Left renal cortex interstitium (tissue), 4 donors: ENCODE measurements at regions not wholly inside any gene's neighbourhood (a gene's known extent, or its start where the extent isn't known, plus 50 kb on each side); places are given as distances from the start of the nearest gene placed in this dataset.

ENCODE experiments used
- DNase-seq, 4 donors: peaks; one replicate each; pipeline ENCODE4 v3.0.0-alpha.2; 2013; ENCODE audit warnings: low read depth in 4 of 4, low spot score in 2 of 4, missing footprints in 1 of 4

DNA sequence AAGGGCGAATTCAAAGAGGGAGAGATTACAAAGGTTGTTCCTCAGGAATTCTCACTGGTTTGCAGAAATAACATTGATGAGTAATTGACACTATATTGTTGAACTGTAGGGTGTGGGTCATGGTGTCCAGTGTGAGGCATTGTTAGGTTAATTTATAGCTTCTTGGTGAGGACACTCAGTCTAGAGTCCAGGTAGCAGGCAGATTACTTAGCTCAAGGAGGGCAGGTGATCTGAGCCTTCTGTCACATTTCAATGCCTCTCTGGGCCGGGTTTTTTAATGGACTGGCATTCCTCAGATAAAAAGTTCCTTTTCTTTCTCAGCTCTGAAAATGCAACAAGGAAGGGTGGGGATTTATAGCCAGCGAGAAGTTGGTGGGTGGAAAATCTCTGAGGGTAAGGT, 194.2 kb upstream of the PROK2 start:
- no peak for DNase-seq

DNA sequence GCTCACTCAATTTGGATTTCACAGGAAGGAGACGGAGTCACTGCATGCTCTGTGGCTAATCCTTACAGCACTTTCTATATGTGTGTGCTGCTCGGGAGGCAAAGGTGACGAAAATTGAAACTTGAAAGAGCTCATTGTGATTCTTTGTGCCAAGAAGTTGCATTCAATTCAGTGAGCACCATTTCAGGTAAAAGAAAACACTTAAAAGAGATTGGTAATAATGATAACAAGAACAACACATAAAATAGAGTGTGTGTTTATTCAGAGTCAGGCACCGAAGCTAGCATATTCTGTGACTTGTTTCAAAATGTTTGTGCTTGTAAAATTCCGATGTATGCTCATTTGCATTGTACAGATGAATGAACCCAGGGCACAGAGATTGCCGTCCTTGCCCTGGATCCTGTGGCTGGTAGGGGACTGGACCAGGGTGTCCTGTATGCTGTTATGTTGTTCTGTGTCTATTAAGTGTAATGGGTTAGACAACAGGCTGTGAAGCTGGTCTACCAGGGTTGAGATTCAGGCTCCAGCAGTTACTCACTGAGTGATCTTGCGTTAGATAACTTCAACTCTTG, 193.3 kb upstream of the PROK2 start:
- no peak for DNase-seq

DNA sequence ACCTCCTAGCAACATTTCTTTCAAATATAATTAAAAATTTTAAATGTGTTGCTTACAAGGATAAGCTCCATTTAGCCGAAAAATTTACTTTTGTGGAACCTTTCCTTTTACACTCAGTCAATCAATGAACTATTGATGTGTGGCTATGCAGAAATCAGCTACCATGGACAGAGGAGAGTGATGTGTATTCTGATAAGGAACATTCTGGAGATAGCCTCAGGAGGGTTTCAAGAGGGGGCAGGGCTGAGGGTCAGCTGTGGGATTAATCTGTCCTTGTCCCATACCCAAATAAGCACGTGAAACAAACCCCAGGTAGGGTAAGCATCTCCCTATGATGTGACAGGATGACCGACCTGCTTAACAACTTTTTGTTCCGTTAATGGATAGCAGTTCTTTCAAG, 192.6 kb upstream of the PROK2 start:
- no peak for DNase-seq

DNA sequence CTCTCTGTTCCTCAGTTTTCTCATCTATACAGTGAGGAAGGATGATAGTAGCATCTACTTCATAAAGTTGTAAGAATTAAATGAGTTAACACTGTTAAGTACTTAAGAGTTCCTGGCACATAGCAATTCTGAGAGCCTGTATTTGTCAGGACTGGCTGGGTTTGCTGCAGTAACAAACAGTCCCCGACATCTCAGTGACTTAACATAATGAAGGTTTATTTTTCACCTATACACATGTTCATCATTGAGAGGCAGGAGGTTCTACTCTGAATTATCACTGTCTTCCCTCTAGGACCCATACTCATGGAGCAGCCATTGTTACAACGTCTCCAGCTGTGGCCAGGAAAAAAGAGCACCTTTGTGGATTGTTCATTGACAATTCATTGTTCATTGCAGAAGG, 190.6 kb upstream of the PROK2 start:
- DNase-seq = no peak

DNA sequence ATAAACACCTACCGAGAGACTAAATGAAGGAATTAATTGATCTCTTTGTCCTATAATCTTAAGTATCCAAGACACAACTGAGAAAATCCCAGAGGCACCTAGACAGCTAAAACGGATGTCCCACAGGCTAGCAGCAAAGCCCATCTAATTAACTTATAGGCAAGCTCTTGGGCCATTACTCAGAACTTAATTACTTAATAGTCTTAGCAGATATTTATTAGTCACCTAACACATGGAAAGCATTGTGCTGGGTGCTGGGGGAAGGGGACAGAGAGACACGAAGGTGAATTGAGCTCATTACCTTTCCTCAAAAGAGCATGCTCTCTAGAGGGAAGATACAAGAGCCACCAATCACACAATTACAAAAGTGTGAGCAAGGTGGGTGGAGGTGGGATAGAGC, 189.8 kb upstream of the PROK2 start:
- DNase-seq = no peak

DNA sequence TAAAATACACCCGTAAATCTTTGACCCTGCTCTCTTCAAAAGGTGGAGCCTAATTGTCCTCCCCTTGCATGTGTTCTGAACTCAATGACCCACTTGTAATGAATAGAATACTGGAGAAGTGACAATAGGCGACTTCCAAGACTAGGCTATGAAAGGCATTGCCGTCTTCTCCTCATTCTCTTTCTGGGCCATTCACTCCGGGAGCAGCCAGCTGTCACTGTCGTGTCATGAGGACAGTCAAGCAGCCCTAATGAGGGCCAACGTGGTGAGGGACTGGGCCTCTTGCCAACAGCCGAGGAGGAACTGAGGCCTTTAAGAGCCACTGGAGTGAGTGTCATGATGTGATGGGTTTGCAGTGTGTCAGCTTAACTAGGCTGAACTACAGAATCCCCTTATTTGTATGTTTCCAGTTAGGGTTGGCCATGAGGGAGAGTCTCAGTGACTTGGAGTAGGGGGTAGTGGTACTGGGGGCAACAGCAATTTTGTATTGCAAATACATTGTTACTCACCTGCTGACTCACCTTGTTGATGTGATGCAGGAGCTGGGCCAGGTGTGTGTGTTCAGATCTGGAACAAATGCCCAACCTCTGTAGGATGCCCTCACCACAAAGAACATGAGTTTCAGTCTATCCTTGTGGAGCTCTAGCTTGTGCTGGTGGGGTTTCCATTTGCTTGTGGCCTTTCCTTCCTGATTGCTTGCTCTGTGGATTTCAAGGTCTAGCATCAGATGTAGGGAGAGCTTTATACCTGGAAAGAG, 188.5 kb upstream of the PROK2 start:
- no peak for DNase-seq

DNA sequence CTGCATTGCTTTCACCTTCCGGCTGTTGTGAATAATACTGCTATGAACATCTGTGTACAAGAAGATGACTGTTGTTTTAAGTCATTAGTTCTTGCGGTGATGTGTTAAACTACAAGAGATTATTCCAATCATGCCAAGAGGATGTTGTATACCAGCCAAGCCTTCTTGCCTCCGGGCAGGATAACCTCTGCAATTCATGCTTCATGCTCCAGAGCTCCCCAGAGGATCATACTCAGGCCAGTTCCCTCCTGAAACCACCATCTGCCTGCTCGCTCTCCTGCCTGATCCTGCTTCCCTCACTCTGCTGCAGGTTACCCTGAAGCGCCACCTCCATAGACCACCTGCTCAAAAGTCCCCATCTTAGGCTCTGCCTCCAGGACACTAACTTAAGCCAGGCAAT, 187.1 kb upstream of the PROK2 start:
- DNase-seq = no peak

DNA sequence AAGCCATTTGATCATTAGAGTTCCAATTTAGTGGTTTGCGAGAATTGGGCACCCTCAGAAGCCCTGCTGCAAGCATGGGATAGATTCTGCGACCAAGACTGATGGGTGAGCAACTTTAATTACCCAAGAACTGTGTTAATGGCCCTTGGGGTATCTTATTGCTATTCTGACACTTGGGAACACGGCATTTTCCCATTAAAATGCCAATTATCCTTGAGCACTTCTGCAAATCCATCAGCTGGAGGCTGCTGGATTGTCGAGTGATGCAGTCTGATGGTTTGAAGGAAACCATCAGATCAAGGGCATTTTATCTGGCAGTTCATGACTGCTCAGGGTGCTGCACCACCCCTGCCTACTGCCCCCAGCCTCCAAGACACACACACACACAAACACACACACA, 183.6 kb upstream of the PROK2 start:
- peak in 3 of 4 donors; percentile 37 to 50 (median 37) for DNase-seq

DNA sequence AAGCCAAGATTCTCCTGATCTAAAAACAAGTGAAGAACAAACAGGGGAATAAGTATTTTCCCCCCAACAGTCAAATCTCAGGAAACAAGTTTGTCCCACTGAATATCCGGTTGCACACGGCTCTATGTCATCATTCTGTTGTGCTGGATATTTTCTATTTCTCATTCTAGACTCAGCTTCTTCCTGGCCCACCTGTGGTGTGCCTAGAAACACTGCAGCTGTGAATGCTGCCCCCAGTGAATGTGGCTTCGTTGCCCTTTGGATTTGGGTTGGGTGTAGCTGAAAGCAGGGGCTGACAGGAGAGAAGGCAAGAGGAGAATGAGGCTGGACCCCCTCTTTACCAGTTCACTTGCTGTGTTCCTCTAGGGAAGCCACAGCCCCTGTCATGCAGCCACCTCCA, 181.2 kb upstream of the PROK2 start:
- DNase-seq = no peak

DNA sequence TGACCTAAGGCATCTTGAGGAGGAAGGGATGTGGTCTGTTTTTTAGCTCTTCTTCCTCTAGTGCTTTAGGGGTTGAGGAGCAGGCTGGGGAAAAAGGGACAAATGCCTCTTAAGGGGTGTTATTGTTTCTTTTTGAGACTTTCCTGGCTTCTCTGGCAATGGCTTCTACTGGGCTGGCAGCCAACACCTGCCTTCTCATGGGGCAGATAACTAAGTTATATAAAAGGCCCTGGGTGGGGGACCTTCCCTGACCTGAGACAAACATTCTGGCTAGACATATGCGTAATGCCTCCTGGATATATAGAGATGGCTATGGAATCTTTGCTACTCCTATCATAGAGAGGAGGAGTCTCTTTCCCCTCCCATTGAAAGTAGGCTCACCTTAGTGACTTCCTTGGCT, 179.2 kb upstream of the PROK2 start:
- DNase-seq = no peak

DNA sequence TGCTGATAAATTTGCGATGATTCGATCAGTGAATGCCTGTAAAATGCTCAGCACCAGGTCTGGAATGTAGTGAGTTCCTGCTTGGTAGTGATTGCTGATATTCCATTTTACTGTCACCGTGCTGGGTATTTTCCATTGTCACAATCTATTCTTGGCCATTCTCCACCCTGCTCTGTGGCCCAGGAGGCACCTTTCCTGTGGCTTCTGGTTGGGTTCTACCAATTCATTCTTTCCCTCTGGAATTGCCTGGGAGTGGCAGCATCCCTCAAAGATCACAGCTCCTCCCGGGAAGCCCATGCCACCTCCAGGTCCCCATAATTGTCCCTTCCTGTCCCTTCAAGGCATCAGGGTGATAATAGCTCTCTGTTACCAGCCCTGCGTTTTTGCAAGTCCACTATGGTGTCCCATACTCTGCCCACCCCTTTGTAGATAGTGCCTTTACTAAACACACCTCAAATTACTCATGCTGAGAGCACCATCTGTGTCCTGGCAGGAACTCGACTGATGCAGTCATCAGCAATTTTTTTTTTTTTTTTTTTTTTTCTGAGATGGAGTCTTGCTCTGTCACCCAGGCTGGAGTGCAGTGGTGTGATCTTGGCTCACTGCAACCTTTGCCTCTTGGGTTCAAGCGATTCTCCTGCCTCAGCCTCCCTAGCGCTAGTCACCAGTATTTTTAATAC, 177.8 kb upstream of the PROK2 start:
- no peak for DNase-seq

DNA sequence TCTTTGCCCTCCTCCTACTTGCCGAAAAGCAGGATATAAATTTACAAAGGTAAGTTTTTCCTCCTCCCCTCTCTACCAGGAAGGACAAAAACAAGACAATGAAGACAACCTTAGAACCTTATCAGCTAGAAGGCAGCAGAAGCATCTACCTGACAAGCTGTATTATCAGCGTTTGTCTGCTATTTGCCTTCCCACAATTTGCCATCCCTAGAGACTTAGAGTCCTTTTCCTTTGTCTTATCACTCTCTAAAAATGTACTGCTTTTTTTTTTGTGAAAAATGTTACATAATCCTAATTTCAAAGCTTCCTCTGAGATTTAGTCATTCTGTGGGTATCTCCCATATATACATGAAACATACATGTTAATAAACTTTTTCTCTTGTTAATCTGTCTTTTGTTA, 176.9 kb upstream of the PROK2 start:
- no peak for DNase-seq

DNA sequence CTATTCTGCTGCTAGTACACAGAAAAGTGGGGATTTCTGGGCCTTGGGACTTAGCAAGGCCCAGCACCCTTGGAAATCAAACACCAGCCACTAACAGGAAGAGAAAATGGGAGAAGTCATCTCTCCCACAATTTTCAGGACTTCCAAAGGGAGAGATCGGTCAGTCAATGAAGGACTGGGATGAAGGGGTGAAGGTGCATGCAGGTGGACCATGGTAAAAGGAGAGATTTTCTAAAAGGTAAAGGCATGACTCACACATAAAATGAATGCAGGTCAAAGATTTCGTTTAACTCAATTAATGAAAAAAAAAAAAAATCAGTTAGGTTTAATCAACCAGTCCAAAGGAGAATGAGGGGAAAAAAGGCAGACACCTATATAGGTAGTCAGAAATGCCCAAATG, 176.4 kb upstream of the PROK2 start:
- DNase-seq = no peak

DNA sequence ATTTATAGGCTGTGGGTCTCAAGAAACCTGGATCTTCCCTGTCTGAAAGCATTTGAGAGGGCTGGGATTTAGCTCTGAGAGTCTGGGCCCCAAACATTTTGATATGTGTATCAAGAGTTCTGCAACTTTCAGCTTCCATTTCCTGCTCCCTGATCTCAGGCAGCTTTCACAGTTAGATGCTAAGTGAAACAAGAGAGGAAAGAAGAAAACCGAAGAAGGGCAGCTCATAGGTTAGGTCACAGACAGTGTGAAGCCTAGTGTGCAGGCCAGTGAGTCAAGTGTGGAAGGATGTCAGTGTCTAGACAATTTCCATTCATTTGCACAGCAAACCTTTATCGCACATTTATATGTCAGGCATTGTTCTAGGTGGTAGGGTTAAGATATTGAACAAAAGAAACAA, 173.6 kb upstream of the PROK2 start:
- DNase-seq = no peak

DNA sequence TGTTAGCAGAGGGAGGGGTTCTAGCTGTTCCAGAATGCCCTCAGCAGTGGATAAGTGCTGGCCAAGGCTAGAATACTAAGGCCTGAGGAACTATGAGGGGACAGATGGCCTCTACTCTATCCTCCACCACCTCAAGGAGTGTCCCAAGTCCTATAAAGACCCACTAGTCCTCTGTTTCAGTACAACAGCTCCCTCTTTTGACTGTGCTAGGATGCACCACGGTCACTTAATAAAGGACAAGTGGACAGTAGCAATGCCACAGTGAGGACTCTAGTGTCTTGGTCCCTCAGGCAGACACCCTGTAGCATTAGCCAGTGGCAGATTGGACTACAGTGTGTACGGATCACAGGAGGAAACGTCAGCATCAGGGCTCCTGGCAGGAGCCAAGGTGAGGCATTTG, 171.8 kb upstream of the PROK2 start:
- DNase-seq = no peak

DNA sequence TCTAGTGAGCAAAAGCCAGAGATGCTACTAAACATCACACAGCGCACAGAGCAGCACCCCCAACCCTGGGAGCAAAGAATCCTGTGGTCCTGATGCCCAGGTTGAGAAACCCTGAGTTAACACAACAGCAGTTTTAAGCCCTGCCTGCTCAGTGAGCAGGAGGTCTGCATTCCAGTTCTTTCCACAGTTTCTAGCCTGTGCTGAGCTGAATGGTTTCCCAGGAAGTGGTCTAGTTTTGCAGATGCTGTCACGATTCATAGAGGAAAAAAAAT, 171.1 kb upstream of the PROK2 start:
- DNase-seq = no peak

DNA sequence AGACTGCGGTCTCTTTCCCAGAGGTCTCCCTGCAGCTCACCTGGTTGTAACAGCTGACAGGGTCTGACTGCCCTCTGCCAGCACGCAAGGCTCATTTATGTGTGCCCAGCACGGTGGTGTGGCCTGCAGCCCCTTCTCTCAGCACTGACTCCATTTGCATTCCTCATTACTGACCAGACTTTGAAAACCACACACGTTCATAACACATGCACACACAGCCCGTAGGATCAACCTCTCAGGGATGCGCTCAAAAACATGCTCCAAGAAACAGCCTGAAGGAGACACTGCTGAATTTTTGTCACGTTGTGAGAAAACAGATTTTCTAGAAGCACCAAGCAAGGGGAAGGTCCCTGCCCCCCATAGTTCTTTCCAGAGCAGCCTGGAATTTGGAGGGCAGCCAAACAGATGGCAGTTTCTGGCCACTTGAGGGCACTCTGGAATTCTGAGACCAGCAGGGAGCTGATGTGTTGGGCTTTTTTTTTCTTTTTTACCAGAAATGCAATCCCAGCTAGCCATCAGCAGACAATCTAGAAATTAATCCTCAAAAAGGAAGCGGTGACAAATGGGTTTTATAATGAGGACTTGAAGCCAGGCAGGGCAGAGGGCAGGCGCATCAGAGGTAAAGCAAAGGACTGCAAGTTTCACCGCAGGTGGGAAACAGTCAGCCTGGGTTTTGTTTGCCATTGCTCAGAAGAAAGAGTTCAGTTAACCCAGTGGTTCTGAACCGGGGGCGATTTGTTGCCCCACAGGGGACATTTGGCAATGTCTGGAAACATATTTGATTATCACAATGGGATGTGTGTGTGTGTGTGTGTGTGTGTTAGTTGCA, 170.5 kb upstream of the PROK2 start:
- peak; percentile 62 to 88 (median 78) for DNase-seq

DNA sequence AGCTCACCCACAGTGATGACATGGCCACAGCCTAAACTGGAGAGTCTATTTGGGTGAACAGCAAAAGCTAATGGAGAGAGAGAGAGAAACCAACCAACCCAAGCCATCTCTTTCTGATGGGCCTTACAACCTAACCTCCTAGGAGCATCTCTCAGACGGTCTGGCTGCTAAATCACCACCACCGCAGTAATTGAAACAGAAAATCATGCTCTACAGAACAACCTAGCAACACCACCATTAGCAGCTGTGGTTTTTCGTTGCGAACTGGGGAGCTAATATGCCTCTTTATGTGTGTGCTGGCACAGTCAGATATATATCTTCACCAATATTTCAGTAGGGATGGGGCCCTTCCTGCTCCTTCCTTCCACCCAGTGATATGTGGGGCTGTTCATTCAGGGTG, 166.9 kb upstream of the PROK2 start:
- no peak for DNase-seq

DNA sequence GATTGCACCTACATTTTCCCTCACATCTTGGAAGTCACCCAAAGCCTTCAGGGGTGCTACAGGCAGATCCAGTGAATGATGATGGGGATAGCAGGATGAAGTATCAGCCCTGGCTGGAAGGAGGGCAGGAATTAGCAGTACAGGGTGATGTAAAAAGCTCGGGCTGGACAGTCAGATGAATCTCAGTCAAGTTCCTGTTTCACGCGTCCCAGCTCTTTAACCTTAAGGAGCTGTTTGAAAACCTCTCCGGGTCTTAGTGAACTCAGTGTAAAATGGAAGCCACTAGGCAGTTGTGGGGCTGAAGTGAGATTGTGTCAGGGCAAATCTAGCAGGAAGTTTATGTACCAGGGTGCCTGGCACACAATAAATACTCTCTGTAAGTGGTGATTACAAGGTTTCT, 166.4 kb upstream of the PROK2 start:
- no peak for DNase-seq

DNA sequence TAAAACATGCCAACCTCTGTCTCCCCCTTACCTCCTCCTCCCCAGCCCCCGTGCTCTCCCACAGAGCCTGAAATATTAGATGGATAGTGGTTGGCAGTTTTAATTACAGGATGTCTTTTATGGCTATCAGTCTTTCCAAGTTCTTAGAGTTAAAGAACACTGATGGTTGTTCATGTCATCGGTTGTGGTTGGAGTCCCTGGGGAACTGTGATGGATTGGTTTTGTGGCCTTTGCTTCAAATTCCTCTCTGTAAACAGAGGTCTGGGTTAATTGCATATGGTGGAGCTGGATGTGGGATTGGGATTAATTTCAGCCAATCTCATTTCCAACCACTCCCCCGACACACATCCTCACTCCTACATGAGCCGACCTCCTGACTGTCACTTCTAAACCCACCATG, 164.5 kb upstream of the PROK2 start:
- DNase-seq = no peak

DNA sequence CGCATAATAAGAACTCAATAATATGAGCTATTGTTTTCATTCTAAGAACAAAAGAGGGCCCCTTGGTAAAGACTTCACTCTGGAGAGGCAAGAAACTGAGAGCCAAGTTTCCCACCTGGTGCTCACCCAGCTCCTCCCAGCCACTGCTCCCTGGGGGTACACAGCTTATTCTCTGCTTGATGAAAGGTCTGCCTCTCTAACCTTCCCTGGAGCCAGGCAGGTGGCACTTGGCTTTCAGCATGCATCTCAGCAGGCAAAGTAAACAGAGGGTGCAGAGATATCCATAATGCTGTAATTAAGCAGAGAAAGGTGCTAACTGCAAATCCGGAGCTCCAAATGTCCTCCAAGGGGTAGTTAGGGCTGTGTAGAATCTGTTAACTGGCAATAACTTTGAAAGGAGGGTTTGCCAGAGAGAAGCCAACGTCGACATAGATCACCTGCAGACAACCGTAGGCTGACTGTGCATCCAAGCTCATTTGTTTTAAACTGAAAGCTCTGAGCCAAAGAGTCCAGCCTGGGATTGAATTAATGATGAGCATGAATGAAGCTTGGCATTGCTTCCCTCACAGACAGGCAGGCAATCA, 159.6 kb upstream of the PROK2 start:
- DNase-seq = no peak
